HG03103 (cell line): ENCODE measurements at regions not wholly inside any gene's neighbourhood (a gene's known extent, or its start where the extent isn't known, plus 50 kb on each side); places are given as distances from the start of the nearest gene placed in this dataset.

Experiments used
- ATAC-seq: cut with Tn5 transposase; IDR thresholded peaks from one replicate; pipeline ENCODE4 v1.9.1; 2021; ENCODE audit warnings: low read depth; ENCODE audit not compliant: unreplicated experiment

DNA sequence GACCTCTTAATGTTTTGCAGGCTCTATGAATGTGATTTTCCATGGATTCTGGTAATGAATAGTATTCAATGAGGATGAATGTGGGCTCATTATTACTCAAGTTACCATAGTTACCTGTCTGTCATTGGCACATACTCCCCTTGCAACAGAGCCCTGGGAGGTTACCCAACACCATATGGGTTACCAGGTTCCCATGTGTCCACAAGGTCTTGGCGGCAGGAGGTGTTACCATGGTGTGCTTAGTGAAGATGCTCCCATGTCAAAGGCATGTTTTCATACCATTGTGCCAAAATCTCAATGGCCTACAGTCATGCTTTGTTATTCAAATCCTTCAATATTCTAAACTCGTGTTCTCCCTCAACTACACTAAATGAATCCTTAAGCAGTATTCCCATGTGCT is 232.5 kb downstream of the HDGFL1 start:
- ATAC-seq = no peak

- no peak for ATAC-seq
Observed at GRCh38 chr6:22804620-22805261, 235.4 kb downstream of the HDGFL1 start.

- ATAC-seq = no peak
Observed at GRCh38 chr6:22807261-22807660, 237.9 kb downstream of the HDGFL1 start.

DNA sequence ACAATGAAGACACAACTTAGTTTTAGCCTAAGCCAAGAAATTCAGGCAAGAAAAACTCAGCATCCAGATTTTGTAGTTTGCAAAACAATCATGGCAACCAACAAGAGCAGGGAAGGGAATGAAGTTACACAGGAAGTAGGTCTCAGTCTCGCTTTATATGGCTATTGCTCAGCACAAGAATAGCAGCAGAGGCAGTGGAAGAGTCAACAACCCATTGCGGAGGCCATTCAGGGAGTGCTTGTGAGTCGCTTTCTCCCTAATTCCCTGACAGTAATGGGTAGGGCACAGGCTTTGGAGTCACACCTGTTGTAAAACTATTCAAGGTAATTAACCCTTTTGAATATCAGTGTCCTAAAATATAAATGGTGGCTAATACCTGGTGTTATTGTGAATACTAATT is 238.5 kb downstream of the HDGFL1 start:
- no peak for ATAC-seq

- ATAC-seq = no peak
Observed at GRCh38 chr6:22808466-22808865, 239.1 kb downstream of the HDGFL1 start.

GRCh38 chr6:22809370-22809769 is 240.0 kb downstream of the HDGFL1 start:
- ATAC-seq = no peak

DNA sequence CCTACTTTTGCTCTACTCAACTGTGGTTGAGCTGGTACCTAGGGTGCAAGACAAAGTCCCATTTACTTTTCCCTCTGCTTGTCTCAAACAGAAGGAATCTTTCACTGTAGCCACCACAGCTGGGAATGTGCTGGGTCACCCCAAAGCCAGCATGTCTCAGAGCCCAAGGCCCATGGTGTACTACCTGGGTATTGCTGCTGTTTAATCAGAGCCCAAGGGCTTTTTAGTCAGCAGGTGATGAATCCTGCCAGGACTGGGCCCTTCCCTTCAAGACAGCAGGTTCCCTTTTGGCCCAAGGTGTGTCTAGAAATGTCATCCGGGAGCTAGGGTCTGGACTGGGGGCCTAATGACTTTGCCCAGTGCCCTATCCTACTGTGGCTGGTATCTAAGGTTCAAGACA is 249.8 kb downstream of the HDGFL1 start:
- ATAC-seq = no peak

DNA sequence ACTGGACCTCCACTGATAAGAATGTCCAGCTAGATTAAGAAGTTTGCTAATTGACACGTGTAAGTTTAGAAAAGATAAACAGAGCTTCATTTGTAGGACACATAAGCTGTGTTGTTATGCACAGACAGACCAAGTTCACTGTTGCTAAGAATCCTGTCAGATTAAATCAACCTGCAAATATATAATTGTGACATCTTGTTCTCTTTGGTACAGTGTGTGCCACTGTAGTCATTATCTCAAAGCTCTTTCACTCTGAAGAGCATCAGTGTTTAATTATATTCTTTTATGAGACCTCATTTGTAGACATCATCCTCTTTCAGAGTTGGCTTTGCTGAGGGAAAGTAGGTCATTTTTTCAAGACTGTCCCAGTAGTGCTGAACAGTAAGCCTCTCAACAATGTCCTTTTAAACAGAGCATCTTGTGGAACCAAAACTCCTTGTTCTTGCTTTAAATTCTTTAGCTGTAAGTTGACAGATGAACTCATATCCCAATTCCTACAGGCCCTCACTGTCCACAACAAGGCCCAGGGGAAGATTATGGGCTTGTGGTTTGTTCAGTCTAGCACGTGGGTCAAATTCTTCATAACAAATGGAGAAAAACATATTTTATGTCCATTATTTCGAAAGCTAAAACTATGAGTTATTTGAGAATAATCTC is 252.4 kb downstream of the HDGFL1 start:
- ATAC-seq = no peak

- ATAC-seq = no peak
Observed at GRCh38 chr6:22825210-22825609, 255.8 kb downstream of the HDGFL1 start.

DNA sequence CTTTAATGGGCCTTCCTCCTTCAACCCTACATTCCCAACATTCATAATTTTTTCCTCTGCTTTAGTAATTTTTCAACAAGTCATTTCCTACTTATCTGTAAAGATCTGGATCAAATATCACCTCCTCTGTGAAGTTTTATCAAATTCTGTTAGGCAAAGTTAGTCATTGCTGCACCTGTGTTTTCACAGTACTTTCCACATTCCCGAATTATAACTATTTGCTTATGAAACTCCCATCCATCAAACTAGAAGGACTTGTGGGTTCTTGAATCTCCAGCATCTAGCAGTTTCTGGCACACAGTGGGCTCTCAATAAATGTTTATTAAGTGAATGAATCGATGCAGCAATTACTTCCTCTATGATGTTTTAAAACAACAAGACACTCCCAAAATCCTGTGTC is 257.6 kb downstream of the HDGFL1 start:
- ATAC-seq = no peak

DNA sequence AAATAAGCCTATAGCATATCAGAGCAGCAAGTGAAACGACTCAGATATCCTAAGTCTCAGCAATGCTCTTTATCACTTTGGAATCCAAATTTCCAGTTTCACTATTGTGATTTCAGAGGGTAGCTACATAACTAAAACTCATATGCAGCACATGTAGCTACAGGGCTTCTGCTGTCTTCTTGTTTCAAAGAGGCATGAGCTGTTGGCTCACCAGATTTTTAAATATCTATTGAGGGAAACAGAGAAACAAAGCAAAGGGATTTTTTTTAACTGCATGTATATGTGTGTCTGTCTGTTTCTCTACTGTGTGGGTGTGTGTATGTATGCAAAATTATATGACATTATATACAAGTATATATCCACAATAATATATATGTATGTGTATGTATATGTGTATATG is 258.4 kb downstream of the HDGFL1 start:
- no peak for ATAC-seq

GRCh38 chr6:22828179-22829062 is 259.1 kb downstream of the HDGFL1 start:
- ATAC-seq = no peak

GRCh38 chr6:22829070-22829469 is 259.7 kb downstream of the HDGFL1 start:
- no peak for ATAC-seq

- ATAC-seq = no peak
Observed at GRCh38 chr6:22830463-22830862, 261.1 kb downstream of the HDGFL1 start.

DNA sequence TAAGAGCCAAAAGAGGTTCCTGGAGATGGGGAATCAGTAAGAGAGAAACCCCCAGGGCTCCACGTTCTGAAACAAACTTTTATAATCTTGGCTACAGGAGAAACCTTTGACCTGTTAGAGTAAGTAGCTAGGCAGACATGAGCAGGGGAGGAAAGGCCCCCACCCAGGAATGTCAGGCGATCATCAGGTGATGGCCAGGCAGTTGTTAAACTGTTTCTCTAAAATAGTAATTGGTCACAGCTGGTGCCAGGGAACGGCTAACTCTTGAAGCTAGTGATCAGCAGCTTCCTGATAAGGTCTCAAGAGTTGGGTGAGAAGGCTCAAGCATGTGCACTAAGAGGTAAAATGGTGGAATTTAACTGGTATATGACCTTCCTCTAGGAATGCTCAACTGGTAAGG is 263.8 kb downstream of the HDGFL1 start:
- no peak for ATAC-seq

GRCh38 chr6:22838345-22838744 is 269.0 kb downstream of the HDGFL1 start:
- no peak for ATAC-seq

DNA sequence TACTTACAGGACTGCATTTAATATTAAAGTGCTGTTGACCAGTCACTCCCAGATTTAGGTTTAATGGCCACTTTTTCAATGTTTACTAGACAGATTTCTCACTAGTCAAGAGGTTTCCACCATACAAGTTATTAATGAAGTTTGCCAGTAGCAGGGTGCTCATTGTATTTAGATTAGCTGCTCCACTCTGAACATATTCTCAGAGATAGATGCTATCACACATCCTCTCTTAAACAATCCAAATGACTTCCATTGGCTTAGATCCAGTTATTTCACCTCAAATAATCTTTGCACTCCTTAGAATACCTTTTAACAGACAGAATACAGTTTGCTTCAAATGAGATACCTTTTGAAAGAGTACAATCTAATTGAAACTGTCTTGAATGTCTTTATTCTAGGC is 276.1 kb downstream of the HDGFL1 start:
- ATAC-seq = no peak

DNA sequence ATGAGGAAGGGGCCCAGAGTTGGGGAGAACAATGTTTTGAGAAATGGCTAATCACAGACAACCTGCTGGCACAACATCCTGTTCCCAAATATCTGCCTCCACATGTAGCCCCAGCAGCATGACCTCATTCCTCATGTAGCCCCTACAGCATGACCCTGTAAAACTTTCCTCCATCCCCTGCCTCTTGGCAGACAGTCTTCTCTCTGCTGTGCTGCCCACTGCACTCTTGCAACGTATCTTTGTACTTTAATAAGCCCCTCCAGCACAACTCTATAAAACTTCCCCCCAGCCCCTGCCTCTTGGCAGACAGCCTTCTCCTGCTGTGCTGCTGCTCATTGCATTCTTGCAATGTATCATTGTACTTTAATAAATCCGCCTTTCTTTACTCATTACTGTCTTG is 278.8 kb downstream of the HDGFL1 start:
- no peak for ATAC-seq

- no peak for ATAC-seq
Observed at GRCh38 chr6:22849921-22850320, 280.6 kb downstream of the HDGFL1 start.

- no peak for ATAC-seq
Observed at GRCh38 chr6:22852101-22852500, 282.7 kb downstream of the HDGFL1 start.

- ATAC-seq = no peak
Observed at GRCh38 chr6:22873513-22874136, 304.3 kb downstream of the HDGFL1 start.
